Upper lobe of right lung (tissue), 1 donor: ENCODE measurements at regions not wholly inside any gene's neighbourhood (a gene's known extent, or its start where the extent isn't known, plus 50 kb on each side); places are given as distances from the start of the nearest gene placed in this dataset.

Source experiments
- ATAC-seq: fragments of 200-7000 bp; cut with Tn5 transposase; one replicate; pipeline ENCODE4 v1.9.1; 2020; ENCODE audit warnings: mild to moderate bottlenecking, moderate library complexity
- DNase-seq: peaks from one replicate; pipeline ENCODE4 v3.0.0-alpha.2; 2020
- H3K27ac ChIP-seq: fragments of 200-600 bp; one replicate; pipeline ENCODE4 v1.8.0; 2022
- H3K27me3 ChIP-seq: fragments of 200-600 bp; one replicate; pipeline ENCODE4 v1.8.0; 2022; ENCODE audit warnings: mild to moderate bottlenecking
- H3K36me3 ChIP-seq: fragments of 200-600 bp; one replicate; pipeline ENCODE4 v1.8.0; 2022
- H3K4me1 ChIP-seq: fragments of 200-600 bp; one replicate; pipeline ENCODE4 v1.8.0; 2022
- H3K4me3 ChIP-seq: fragments of 200-600 bp; one replicate; pipeline ENCODE4 v1.8.0; 2022; ENCODE audit warnings: mild to moderate bottlenecking
- H3K9me3 ChIP-seq: fragments of 200-600 bp; one replicate; pipeline ENCODE4 v1.8.0; 2022
- intact Hi-C: fragments of 100-400 bp; cut with DNase I; formaldehyde crosslinking; loops from one replicate; pipeline ENCODE4 v1.11.0; 2022
- TF ChIP-seq, protein P1 (sequence below): fragments of 200-600 bp; IDR thresholded peaks from one replicate; pipeline ENCODE4 v1.8.0; 2022; ENCODE audit warnings: antibody characterized with exemption
- donor health status: DM: no; HTN: yes; CAD: no; lungs with severe emphysema.

DNA sequence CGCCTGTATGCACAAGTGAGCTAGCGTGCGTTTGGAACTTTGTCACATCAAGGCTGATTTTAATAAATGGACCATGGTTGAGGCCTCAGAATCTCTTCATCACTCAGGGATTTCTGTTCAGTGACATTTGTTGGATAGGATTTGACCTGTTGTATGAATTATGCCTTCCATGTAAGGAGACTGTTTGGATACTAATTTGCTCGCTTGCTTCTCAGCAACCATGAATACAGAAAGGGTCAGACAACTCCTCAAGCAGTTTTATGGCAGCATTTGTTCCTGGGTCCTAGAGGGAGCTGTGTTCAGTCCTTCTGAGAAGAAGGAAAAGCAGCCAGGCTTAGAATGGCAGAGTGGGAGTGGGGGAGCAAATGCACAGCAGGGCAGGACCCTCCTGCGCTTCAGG lies 269.7 kb upstream of the LCORL start:
- Histone ChIP-seq H3K4me1 (no peaks in the 10 kb centered on the region), H3K4me3 (no peak overlapping the region), H3K27me3 (no peaks in the 10 kb centered on the region), H3K27ac (no peak overlapping the region), H3K9me3 (no peaks in the 10 kb centered on the region), H3K36me3 (no peaks in the 10 kb centered on the region)
- ATAC-seq (no peak), DNase-seq (no peak)
- intact Hi-C loops, result no loop called here
- TF ChIP-seq, protein P1, sequence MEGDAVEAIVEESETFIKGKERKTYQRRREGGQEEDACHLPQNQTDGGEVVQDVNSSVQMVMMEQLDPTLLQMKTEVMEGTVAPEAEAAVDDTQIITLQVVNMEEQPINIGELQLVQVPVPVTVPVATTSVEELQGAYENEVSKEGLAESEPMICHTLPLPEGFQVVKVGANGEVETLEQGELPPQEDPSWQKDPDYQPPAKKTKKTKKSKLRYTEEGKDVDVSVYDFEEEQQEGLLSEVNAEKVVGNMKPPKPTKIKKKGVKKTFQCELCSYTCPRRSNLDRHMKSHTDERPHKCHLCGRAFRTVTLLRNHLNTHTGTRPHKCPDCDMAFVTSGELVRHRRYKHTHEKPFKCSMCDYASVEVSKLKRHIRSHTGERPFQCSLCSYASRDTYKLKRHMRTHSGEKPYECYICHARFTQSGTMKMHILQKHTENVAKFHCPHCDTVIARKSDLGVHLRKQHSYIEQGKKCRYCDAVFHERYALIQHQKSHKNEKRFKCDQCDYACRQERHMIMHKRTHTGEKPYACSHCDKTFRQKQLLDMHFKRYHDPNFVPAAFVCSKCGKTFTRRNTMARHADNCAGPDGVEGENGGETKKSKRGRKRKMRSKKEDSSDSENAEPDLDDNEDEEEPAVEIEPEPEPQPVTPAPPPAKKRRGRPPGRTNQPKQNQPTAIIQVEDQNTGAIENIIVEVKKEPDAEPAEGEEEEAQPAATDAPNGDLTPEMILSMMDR, result no peak

DNA sequence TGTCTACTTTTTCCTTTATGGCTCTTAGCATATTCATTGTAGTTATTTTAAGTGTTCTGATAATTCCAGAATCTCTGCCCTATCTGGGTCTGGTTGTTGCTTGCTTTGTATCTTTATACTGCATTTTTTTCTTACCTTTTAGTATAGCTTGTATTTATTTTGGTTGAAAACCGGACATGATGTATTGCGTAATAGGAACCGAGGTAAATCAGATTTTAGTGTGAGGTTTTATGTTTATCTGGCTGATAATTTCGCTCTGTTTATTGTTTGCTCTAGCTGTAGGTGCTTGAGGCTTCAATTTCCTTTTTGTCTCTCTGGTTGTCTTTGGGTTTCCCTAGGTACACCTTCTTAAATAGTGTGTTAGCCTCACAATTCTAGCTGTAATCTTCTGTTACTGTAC lies 263.8 kb upstream of the LCORL start:
- TF ChIP-seq, protein P1, result no peak
- intact Hi-C loops, result no loop called here
- ATAC-seq (no peak), DNase-seq (no peak)
- Histone ChIP-seq H3K4me1 (no peaks in the 10 kb centered on the region), H3K9me3 (no peaks in the 10 kb centered on the region), H3K4me3 (no peak overlapping the region), H3K27ac (no peak overlapping the region), H3K36me3 (no peaks in the 10 kb centered on the region), H3K27me3 (no peaks in the 10 kb centered on the region)

DNA sequence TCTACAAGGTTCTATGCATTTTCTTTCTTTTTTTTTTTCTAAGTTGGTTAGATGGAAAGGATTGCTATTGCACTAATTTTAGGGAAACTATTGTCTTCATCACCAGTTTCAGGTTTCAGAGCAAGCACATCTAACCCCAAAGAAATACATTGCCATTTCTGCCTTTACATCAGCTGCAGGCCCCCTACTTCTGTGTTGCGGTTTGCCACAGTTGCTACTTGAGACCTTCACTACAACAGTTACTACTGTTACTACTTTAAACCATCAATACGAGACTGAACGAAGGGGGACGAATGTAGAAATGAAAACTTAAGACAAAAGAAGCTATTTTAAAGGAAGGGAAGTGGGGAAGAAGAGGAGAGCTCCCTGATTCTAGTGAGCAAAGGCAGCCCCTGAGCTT lies 256.7 kb upstream of the LCORL start:
- TF ChIP-seq, protein P1, result no peak
- ATAC-seq (no peak), DNase-seq (no peak)
- no peaks in the 10 kb centered on the region for H3K27me3 ChIP-seq
- H3K4me3 ChIP-seq, result no peak overlapping the region
- intact Hi-C loops, result no loop called here
- no peaks in the 10 kb centered on the region for H3K36me3 ChIP-seq
- no peaks in the 10 kb centered on the region for H3K9me3 ChIP-seq
- H3K27ac ChIP-seq, result no peak overlapping the region
- H3K4me1 ChIP-seq, result no peaks in the 10 kb centered on the region

DNA sequence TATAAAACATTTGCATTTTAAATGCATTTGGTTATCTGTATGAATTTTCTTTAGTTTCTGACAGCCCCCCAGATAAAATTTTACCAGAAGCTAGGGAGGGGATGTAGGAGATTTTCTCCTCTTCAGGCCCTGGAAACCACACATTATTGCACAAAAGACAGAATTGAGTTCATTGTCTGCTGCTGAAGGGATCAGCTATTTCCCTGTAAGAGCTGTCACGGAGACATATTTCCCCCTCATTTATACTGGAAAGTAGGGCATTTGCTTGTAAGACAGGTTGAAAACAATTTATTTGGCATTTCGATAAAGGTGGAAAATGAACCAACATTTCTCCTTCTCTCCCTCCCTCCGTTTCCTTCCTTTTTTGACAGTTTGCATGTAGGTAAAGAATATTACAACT lies 241.3 kb upstream of the LCORL start:
- Histone ChIP-seq H3K4me3 (no peak overlapping the region), H3K4me1 (no peaks in the 10 kb centered on the region), H3K36me3 (no peaks in the 10 kb centered on the region), H3K27ac (no peak overlapping the region), H3K27me3 (no peaks in the 10 kb centered on the region), H3K9me3 (no peaks in the 10 kb centered on the region)
- ATAC-seq, result no peak
- DNase-seq, result no peak
- TF ChIP-seq, protein P1, result no peak
- intact Hi-C loops, result no loop called here

DNA sequence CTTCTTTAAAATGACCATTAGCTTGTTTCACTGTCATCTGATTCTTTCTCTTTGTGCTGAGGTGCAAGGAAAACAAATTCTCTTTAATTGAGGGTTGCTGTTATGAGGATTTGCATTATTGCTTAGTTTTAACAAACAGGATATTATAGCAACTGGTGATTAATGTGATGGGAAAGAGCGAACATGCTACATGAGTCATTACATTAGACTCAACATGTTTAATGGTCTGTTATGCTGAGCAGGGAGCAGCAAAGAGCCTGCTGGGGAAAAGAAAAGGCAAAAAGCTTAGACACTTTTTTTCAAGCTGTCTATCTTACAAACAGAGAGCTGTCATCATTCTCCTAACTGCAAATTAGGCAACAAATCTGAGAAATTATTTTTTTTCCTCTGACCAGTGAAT lies 230.5 kb upstream of the LCORL start:
- no peaks in the 10 kb centered on the region for H3K27me3 ChIP-seq
- TF ChIP-seq, protein P1, result no peak
- H3K4me3 ChIP-seq, result no peak overlapping the region
- ATAC-seq (no peak), DNase-seq (no peak)
- no peaks in the 10 kb centered on the region for H3K4me1 ChIP-seq
- H3K27ac ChIP-seq, result no peak overlapping the region
- H3K9me3 ChIP-seq, result no peaks in the 10 kb centered on the region
- no peaks in the 10 kb centered on the region for H3K36me3 ChIP-seq
- intact Hi-C loops, result no loop called here

DNA sequence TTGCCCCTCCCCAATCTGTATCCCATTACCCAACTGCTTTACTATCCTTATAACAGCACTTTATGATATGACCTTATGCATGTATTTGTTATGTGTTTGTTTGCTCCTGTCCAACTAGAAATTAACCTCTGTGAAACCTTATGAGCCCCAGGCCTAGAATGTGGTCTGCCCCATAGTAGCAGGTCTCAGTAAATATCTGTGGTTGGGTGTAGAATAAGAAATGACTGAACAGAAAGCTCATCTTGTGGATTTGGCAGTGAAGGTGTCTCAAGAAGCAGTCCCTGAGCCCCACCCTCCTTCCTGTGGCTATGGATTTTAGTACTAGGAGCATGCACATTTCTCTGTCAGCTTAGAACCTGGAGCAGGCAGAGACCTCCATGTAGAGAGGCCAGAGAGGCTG lies 229.0 kb upstream of the LCORL start:
- DNase-seq (no peak), ATAC-seq (no peak)
- TF ChIP-seq, protein P1, result no peak
- H3K36me3 ChIP-seq, result no peaks in the 10 kb centered on the region
- H3K4me3 ChIP-seq, result no peak overlapping the region
- no peaks in the 10 kb centered on the region for H3K4me1 ChIP-seq
- no peak overlapping the region for H3K27ac ChIP-seq
- no peaks in the 10 kb centered on the region for H3K27me3 ChIP-seq
- intact Hi-C loops, result no loop called here
- H3K9me3 ChIP-seq, result no peaks in the 10 kb centered on the region
